Kasumi-1 (cell line): ENCODE measurements at regions not wholly inside any gene's neighbourhood (a gene's known extent, or its start where the extent isn't known, plus 50 kb on each side); places are given as distances from the start of the nearest gene placed in this dataset.
A peak's percentile ranks its signal among the peaks of the same experiment; 100 is the strongest.

ENCODE experiments used
- DNase-seq, 2 experiments: peaks; one replicate each; lab custom pipeline; 2025; lab: John Stamatoyannopoulos, UW

- DNase-seq: no peak
These were observed 227.2 kb upstream of the ROBO2 start for GRCh38 chr3:76812649-76813242.

- no peak for DNase-seq
These were observed 224.3 kb upstream of the ROBO2 start for GRCh38 chr3:76815561-76815960.

- DNase-seq: no peak
These were observed 219.4 kb upstream of the ROBO2 start for GRCh38 chr3:76820481-76820880.

GRCh38 chr3:76824658-76825240 lies 215.2 kb upstream of the ROBO2 start:
- DNase-seq: no peak

- no peak for DNase-seq
These were observed 213.0 kb upstream of the ROBO2 start for GRCh38 chr3:76826861-76827260.

- no peak for DNase-seq
These were observed 212.1 kb upstream of the ROBO2 start for GRCh38 chr3:76827701-76828226.

- DNase-seq: no peak
These were observed 205.2 kb upstream of the ROBO2 start for GRCh38 chr3:76834657-76835056.

GRCh38 chr3:76841747-76842146 lies 198.2 kb upstream of the ROBO2 start:
- no peak for DNase-seq

- no peak for DNase-seq
These were observed 197.7 kb upstream of the ROBO2 start for GRCh38 chr3:76842216-76842615.

GRCh38 chr3:76855451-76855850 lies 184.4 kb upstream of the ROBO2 start:
- no peak for DNase-seq

- peak; percentile 90 to 92 for DNase-seq
These were observed 180.3 kb upstream of the ROBO2 start for GRCh38 chr3:76859596-76859995.

- no peak for DNase-seq
These were observed 175.5 kb upstream of the ROBO2 start for GRCh38 chr3:76864355-76864754.

- no peak for DNase-seq
These were observed 173.0 kb upstream of the ROBO2 start for GRCh38 chr3:76866729-76867408.

- no peak for DNase-seq
These were observed 170.0 kb upstream of the ROBO2 start for GRCh38 chr3:76869726-76870384.

GRCh38 chr3:76871655-76872054 lies 168.2 kb upstream of the ROBO2 start:
- no peak for DNase-seq

- no peak for DNase-seq
These were observed 166.9 kb upstream of the ROBO2 start for GRCh38 chr3:76872999-76873398.

- no peak for DNase-seq
These were observed 166.2 kb upstream of the ROBO2 start for GRCh38 chr3:76873532-76874242.

GRCh38 chr3:76879959-76880358 lies 159.9 kb upstream of the ROBO2 start:
- no peak for DNase-seq

- no peak for DNase-seq
These were observed 153.0 kb upstream of the ROBO2 start for GRCh38 chr3:76886761-76887500.

GRCh38 chr3:76888856-76889255 lies 151.0 kb upstream of the ROBO2 start:
- DNase-seq: no peak

GRCh38 chr3:76889911-76890310 lies 150.0 kb upstream of the ROBO2 start:
- no peak for DNase-seq
